D721Med (cell line): ENCODE measurements at regions not wholly inside any gene's neighbourhood (a gene's known extent, or its start where the extent isn't known, plus 50 kb on each side); places are given as distances from the start of the nearest gene placed in this dataset.

Experiments used
- DNase-seq: peaks from one replicate; pipeline ENCODE4 v3.0.0; 2011; ENCODE audit warnings: low spot score; ENCODE audit not compliant: insufficient read length
- FAIRE-seq: peaks from 2 replicates; lab custom pipeline; 2011; peaks lifted over from hg19 to GRCh38; lab: Jason Lieb, UNC
- TF ChIP-seq, protein P1 (sequence below): IDR thresholded peaks from 2 replicates; pipeline ENCODE4 v1.5.1; 2012; ENCODE audit warnings: mild to moderate bottlenecking, control low read depth; ENCODE audit not compliant: insufficient read depth; ENCODE audit errors: missing control alignments

DNA sequence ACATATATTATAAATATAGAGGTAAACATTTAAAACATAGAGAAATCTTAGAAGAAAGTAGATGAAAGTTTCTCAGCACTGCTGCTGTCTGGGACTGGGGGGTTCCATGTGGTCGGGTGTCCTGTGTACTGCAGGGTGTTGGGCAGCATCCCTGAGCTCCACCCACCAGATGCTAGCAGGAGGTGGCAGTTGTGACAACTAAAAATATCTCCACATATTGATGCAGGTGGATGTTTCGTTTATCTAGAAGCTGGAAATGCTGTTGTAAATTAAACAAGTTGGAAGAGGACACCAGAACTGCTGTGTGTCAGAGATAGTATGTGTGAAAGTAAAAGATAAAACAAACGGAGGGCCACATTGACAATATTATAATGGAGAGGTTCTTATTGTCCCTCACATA is 297.1 kb upstream of the USP9Y start:
- DNase-seq (no peak), FAIRE-seq (no peak)
- TF ChIP-seq, protein P1, sequence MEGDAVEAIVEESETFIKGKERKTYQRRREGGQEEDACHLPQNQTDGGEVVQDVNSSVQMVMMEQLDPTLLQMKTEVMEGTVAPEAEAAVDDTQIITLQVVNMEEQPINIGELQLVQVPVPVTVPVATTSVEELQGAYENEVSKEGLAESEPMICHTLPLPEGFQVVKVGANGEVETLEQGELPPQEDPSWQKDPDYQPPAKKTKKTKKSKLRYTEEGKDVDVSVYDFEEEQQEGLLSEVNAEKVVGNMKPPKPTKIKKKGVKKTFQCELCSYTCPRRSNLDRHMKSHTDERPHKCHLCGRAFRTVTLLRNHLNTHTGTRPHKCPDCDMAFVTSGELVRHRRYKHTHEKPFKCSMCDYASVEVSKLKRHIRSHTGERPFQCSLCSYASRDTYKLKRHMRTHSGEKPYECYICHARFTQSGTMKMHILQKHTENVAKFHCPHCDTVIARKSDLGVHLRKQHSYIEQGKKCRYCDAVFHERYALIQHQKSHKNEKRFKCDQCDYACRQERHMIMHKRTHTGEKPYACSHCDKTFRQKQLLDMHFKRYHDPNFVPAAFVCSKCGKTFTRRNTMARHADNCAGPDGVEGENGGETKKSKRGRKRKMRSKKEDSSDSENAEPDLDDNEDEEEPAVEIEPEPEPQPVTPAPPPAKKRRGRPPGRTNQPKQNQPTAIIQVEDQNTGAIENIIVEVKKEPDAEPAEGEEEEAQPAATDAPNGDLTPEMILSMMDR = no peak

DNA sequence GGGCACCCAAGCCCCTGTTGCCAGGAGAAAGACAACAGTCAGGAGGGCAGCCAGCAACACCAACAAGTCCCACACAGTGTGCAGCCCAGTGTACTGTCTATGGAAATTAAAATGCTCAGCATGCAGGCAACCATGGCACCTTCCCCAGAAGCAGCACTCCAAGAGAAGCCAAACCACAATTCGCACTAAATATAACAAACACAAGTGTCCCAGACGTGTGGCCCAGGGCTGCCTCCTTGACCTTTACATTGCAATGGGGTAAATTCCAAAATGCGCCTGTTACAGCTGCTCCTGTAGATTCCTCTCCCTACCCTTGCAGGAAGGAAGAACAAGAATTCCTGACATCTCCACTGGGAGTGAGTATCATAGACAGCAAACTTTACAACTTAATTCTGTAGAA is 292.8 kb upstream of the USP9Y start:
- DNase-seq = no peak
- FAIRE-seq = no peak
- TF ChIP-seq, protein P1 = no peak

DNA sequence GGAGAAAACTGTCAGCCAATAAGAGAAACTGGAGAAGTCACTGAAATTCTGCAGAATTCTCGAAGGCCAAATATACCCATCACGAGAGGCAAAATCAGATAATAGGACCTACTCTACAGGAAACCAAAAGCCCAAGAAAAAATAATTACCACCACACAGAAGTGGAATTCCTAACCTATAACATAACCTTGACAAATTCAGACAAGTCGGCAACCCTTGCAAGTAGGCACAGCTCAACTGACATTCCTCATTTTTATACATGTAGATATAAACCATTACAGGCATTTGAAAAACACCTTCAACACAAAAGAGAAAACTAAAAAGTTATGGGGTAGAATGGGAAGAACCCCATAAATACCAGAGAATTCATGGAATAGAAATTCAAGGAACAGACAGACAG is 290.3 kb upstream of the USP9Y start:
- DNase-seq (no peak), FAIRE-seq (no peak)
- TF ChIP-seq, protein P1 = no peak

DNA sequence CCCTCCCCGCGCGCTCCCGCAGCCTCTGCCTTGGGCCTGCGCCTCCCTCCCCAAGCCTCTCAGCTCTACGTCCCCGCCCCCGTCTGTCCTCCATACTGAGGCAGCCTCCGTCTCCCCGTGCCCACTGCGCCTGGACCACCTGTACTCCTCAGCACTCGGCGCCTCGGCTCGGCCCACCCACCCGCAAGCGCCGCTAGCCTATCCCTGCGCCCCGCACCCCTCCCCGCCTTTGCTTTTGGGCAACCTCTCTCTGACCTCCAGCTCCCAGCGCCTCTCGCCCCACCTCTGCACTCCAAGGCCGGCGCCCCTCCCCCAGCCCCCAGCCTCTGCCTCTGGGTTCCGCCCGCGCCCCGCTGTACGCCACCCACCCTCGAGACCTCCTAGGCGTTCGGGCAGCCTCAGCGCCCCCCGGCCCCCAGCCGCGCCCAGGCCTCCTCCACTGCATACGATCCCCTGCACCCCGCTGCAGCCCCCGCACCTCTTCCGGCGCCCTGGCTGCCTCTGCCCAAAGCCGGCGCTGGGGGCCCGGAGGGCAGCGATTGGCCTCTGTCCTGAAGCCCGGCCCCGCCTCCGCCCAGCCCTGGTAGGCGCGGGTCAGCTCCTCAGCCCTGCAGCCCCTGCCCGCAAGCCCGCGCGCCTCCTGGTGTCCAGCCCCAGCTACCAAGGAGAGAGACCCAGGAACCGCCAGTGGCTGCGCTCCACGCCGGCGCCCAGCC is 279.8 kb upstream of the USP9Y start:
- DNase-seq = no peak
- no peak for FAIRE-seq
- TF ChIP-seq, protein P1 = no peak

DNA sequence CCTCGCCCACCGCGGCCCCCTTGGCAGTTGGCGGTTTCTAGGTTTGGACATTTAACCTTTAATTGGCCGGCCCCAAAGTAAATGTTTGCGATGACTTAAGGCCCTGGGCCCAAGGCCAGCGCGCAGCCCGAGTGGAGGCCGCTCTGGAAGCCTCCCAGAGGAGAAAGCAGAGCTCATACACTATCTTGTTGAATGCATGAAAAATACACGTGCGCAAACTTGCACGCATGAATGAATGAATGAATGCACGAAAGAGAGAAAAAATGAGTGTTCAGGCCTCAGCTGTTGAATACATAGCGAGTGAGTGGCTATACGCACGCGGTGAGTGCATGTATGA is 279.3 kb upstream of the USP9Y start:
- no peak for FAIRE-seq
- DNase-seq = no peak
- TF ChIP-seq, protein P1 = no peak

DNA sequence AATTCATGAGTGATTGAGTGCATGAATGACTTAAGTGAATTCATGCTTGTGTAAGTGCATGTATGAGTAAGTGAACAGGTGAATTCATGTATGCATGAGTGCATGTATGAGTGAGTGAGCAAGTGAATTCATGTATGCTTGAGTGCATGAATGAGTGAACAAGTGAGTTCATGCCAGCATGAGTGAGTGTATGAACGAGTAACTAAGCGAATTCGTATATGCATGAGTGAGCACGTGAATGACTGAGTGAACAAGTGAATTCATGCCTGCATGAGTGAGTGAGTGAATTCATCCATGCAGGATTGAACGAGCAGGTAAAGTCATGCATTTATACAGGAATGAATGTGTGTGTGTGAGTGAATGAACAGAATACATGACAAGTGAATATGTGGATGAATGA is 278.5 kb upstream of the USP9Y start:
- DNase-seq = no peak
- TF ChIP-seq, protein P1 = no peak
- no peak for FAIRE-seq

DNA sequence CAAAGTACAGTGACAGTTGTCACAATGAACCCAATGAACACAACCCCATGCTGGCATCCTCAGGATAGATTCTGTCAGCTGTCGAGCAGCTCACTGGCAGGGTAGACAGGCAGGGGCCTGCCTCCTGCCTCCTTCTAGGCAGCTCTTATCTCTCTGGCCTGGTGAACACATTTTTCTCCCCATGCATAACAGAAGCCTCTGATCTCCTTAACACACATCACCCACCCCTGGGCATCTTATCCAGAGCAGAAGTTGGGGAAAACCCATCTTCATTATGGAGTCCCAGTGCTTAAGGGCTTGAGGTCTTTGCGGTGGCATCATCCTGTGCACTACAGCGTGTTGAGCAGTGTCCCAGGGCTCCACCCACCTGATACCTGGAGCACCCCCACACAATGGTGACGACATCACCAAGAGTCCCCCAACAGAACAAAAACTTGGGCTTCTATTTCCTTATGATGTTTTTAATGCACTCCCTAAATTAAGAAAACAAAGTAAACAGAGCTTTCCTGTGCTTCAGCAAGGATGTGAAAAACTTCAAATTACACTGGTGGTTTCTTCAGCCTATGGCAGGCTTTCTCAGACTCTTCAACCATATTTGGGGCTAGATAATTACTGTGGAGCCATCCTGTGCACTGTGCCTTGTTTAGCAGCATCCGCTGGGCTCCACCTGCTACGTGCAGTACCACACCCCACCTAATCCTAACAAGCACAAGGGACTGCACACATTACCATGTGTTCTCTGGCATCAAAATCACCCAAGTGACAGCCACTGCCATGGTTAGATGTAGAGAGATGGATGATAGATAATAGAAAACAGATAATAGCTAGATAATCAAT is 277.4 kb upstream of the USP9Y start:
- FAIRE-seq (no peak), DNase-seq (no peak)
- TF ChIP-seq, protein P1 = no peak
